CD14-positive monocyte (primary cell): ENCODE measurements at regions not wholly inside any gene's neighbourhood (a gene's known extent, or its start where the extent isn't known, plus 50 kb on each side); places are given as distances from the start of the nearest gene placed in this dataset.

Experiments used
- DNase-seq, 3 donors: peaks; one replicate each; pipeline ENCODE4 v3.0.0-alpha.2; 2011 to 2022
- H2AFZ ChIP-seq: 2 replicates; pipeline ENCODE4 v1.6.0; 2012; ENCODE audit warnings: mild to moderate bottlenecking, low read depth, low read length, inconsistent platforms; ENCODE audit not compliant: insufficient read depth, poor library complexity, severe bottlenecking
- H3K27ac ChIP-seq, 2 donors: 1 replicate in 1 of 2; 2 replicates in 1 of 2; pipeline ENCODE4 v1.5.1; 2012 to 2013; ENCODE audit warnings: low read length in 2 of 2, control low read depth in 1 of 2, inconsistent platforms in 1 of 2, low read depth in 1 of 2, mild to moderate bottlenecking in 1 of 2
- H3K27me3 ChIP-seq, 2 donors: one replicate each; pipeline versions ENCODE4 v1.6.0 to v1.6.1; 2011 to 2013; ENCODE audit warnings: low read length in 2 of 2; ENCODE audit not compliant: control insufficient read depth in 2 of 2, insufficient read depth in 2 of 2
- H3K36me3 ChIP-seq, 2 donors: replicated peaks in 1 of 2; 1 replicate in 1 of 2; 2 replicates in 1 of 2; pipeline versions ENCODE4 v1.5.1 to v1.6.1; 2012 to 2013; ENCODE audit warnings: low read length in 2 of 2, control low read depth in 1 of 2, inconsistent platforms in 1 of 2, mild to moderate bottlenecking in 1 of 2; ENCODE audit not compliant: insufficient read depth in 2 of 2, control insufficient read depth in 1 of 2
- H3K4me1 ChIP-seq, 2 donors: 1 replicate in 1 of 2; 2 replicates in 1 of 2; pipeline versions ENCODE4 v1.5.1 to v1.6.1; 2012 to 2013; ENCODE audit warnings: low read length in 2 of 2, control low read depth in 1 of 2, inconsistent platforms in 1 of 2, mild to moderate bottlenecking in 1 of 2, moderate library complexity in 1 of 2; ENCODE audit not compliant: insufficient read depth in 2 of 2, control insufficient read depth in 1 of 2
- H3K4me2 ChIP-seq: replicated peaks from 2 replicates; pipeline ENCODE3; 2012; ENCODE audit warnings: low read length, moderate library complexity, mild to moderate bottlenecking; ENCODE audit not compliant: poor library complexity, severe bottlenecking; ENCODE audit errors: extremely low read depth
- H3K4me3 ChIP-seq, 3 experiments: fragments of 200-600 bp in 1 of 3; sonication (generic) in 1 of 3; replicated peaks in 1 of 3; 1 replicate in 2 of 3; 2 replicates in 1 of 3; pipeline ENCODE4 v1.5.1; 2011 to 2013; ENCODE audit warnings: low read length in 3 of 3, mild to moderate bottlenecking in 3 of 3, control low read depth in 2 of 3, low read depth in 2 of 3, inconsistent platforms in 1 of 3, moderate library complexity in 1 of 3
- H3K79me2 ChIP-seq: 2 replicates; pipeline ENCODE4 v1.6.0; 2012; ENCODE audit warnings: mild to moderate bottlenecking, control low read depth, inconsistent platforms, low read length, moderate library complexity; ENCODE audit not compliant: insufficient read depth
- H3K9ac ChIP-seq: 2 replicates; pipeline ENCODE4 v1.6.0; 2017; ENCODE audit warnings: low read length, mild to moderate bottlenecking; ENCODE audit not compliant: insufficient read depth, poor library complexity, severe bottlenecking
- H3K9me3 ChIP-seq, 2 donors: replicated peaks in 1 of 2; 1 replicate in 1 of 2; 2 replicates in 1 of 2; pipeline versions ENCODE4 v1.5.1 to v1.6.1; 2012 to 2013; ENCODE audit warnings: low read length in 2 of 2, control low read depth in 1 of 2; ENCODE audit not compliant: control insufficient read depth in 1 of 2, insufficient read depth in 1 of 2
- H4K20me1 ChIP-seq: 2 replicates; pipeline ENCODE4 v1.6.0; 2012; ENCODE audit warnings: mild to moderate bottlenecking, low read length, control low read depth, moderate library complexity; ENCODE audit not compliant: insufficient read depth
- H3K27ac Mint-ChIP-seq, 7 donors: one replicate each; pipeline ENCODE4 v1.8.0; 2020; ENCODE audit warnings: mild to moderate bottlenecking in 7 of 7, mixed read lengths in 7 of 7, moderate library complexity in 6 of 7, inconsistent platforms in 2 of 7
- H3K27me3 Mint-ChIP-seq, 3 donors: one replicate each; pipeline ENCODE4 v1.8.0; 2021 to 2022; ENCODE audit warnings: low read depth in 3 of 3, mild to moderate bottlenecking in 3 of 3, mixed read lengths in 3 of 3, moderate library complexity in 3 of 3, inconsistent platforms in 1 of 3
- H3K36me3 Mint-ChIP-seq, 2 donors: one replicate each; pipeline ENCODE4 v1.8.0; 2020; ENCODE audit warnings: mixed read lengths in 2 of 2, inconsistent platforms in 1 of 2, mild to moderate bottlenecking in 1 of 2
- H3K4me1 Mint-ChIP-seq: one replicate; pipeline ENCODE4 v1.8.0; 2020; ENCODE audit warnings: mild to moderate bottlenecking, mixed read lengths
- H3K4me3 Mint-ChIP-seq, 2 donors: one replicate each; pipeline ENCODE4 v1.8.0; 2020; ENCODE audit warnings: mild to moderate bottlenecking in 2 of 2, mixed read lengths in 2 of 2, moderate library complexity in 1 of 2
- H3K9me3 Mint-ChIP-seq, 7 donors: one replicate each; pipeline ENCODE4 v1.8.0; 2020 to 2022; ENCODE audit warnings: mixed read lengths in 7 of 7, mild to moderate bottlenecking in 6 of 7, moderate library complexity in 6 of 7, inconsistent platforms in 2 of 7
- CTCF ChIP-seq: fragments of 200-600 bp; IDR thresholded peaks from one replicate; pipeline ENCODE4 v1.8.0; 2022; ENCODE audit warnings: antibody characterized with exemption, mild to moderate bottlenecking
- WGBS: methylation state at CpG from one replicate; pipeline ENCODE4 v1.1.5; 2013; ENCODE audit warnings: missing lambda C conversion rate; ENCODE audit not compliant: insufficient coverage; 5-methylcytosine and 5-hydroxymethylcytosine counted together
- intact Hi-C, 2 donors: fragments of 100-400 bp; cut with micrococcal nuclease; formaldehyde crosslinking; loops; one replicate each; pipeline versions ENCODE4 v1.15.0 to v1.15.1; 2023

- no peaks in the 10 kb centered on the region for H4K20me1 ChIP-seq
- intact Hi-C loops: no loop called here
- no peaks in the 10 kb centered on the region for H3K9me3 ChIP-seq
- 100% methylated on average over 5 of the region's 6 CpGs for WGBS
- peaks cover 6 to 8% of the 10 kb centered on the region in 2 donors for H3K4me1 ChIP-seq
- no peak overlapping the region for H3K27ac Mint-ChIP-seq
- no peaks in the 10 kb centered on the region for H3K27me3 ChIP-seq
- H3K27me3 Mint-ChIP-seq: peaks cover 0 to 2% (median 2%) of the 10 kb centered on the region in 3 donors
- H3K9ac ChIP-seq: no peak overlapping the region
- H3K4me2 ChIP-seq: no peak overlapping the region
- TF ChIP-seq CTCF: no peak
- H2AFZ ChIP-seq: no peak overlapping the region
- H3K4me1 Mint-ChIP-seq: peaks cover 9% of the 10 kb centered on the region
- no peaks in the 10 kb centered on the region for H3K36me3 ChIP-seq
- no peaks in the 10 kb centered on the region for H3K79me2 ChIP-seq
- H3K9me3 Mint-ChIP-seq: peaks cover 0 to 2% (median 0%) of the 10 kb centered on the region in 7 donors
- H3K27ac ChIP-seq: no peak overlapping the region
- no peak overlapping the region for H3K4me3 Mint-ChIP-seq
- H3K4me3 ChIP-seq: no peak overlapping the region
- DNase-seq: no peak
- no peaks in the 10 kb centered on the region for H3K36me3 Mint-ChIP-seq
Measured at GRCh38 chr5:171720086-171720485, 65.5 kb upstream of the SMIM23 start.

GRCh38 chr5:171721464-171721863 lies 64.2 kb upstream of the SMIM23 start:
- Mint-ChIP-seq H3K9me3 (peaks cover under 1 to 6% (median 2%) of the 10 kb centered on the region in 7 donors), H3K36me3 (no peaks in the 10 kb centered on the region), H3K27me3 (peaks cover 0 to 2% (median 0%) of the 10 kb centered on the region in 3 donors), H3K4me3 (peak overlapping the region in 1 of 2 donors; percentile 60), H3K4me1 (peaks cover 9% of the 10 kb centered on the region), H3K27ac (peak overlapping the region in 1 of 7 donors; percentile 21)
- peak overlapping the region; percentile 34 for H3K4me2 ChIP-seq
- peaks cover 6 to 8% of the 10 kb centered on the region in 2 donors for H3K4me1 ChIP-seq
- no peak for TF ChIP-seq CTCF
- 0% methylated on average over 4 of the region's 5 CpGs for WGBS
- peak overlapping the region in 1 of 3 experiments; percentile 30 for H3K4me3 ChIP-seq
- H4K20me1 ChIP-seq: no peaks in the 10 kb centered on the region
- H3K9ac ChIP-seq: no peak overlapping the region
- peak overlapping the region in 1 of 2 donors; percentile 11 for H3K27ac ChIP-seq
- intact Hi-C loops: no loop called here
- peaks cover 2% of the 10 kb centered on the region in 2 donors for H3K9me3 ChIP-seq
- DNase-seq: peak; percentile 21 to 49 (median 40)
- H3K79me2 ChIP-seq: no peaks in the 10 kb centered on the region
- no peaks in the 10 kb centered on the region for H3K36me3 ChIP-seq
- H3K27me3 ChIP-seq: no peaks in the 10 kb centered on the region
- H2AFZ ChIP-seq: peak overlapping the region; percentile 73
